CMK (cell line): ENCODE measurements at regions not wholly inside any gene's neighbourhood (a gene's known extent, or its start where the extent isn't known, plus 50 kb on each side); places are given as distances from the start of the nearest gene placed in this dataset.
"Not testable (repeated sequence)": the region's sequence is repeated elsewhere in the genome, so short reads cannot be mapped to it uniquely, and the experiment has no call there.

Source experiments
- DNase-seq: peaks from one replicate; pipeline ENCODE4 v3.0.0-alpha.2; 2010; ENCODE audit warnings: low read depth

GRCh38 chr10:111267673-111268072, 190.8 kb downstream of the ADRA2A start:
- no peak for DNase-seq

- DNase-seq, result no peak
Observed at GRCh38 chr10:111273235-111273634, 196.4 kb downstream of the ADRA2A start.

GRCh38 chr10:111273635-111274034, 196.8 kb downstream of the ADRA2A start:
- no peak for DNase-seq

- no peak for DNase-seq
Observed at GRCh38 chr10:111275091-111275490, 198.3 kb downstream of the ADRA2A start.

- no peak for DNase-seq
Observed at GRCh38 chr10:111277661-111278060, 200.8 kb downstream of the ADRA2A start.

GRCh38 chr10:111278266-111278665, 201.4 kb downstream of the ADRA2A start:
- DNase-seq, result no peak

- DNase-seq, result no peak
Observed at GRCh38 chr10:111281516-111281915, 204.7 kb downstream of the ADRA2A start.

GRCh38 chr10:111289461-111289860, 212.6 kb downstream of the ADRA2A start:
- DNase-seq, result no peak

GRCh38 chr10:111290649-111291048, 213.8 kb downstream of the ADRA2A start:
- DNase-seq, result no peak

GRCh38 chr10:111295788-111296187, 219.0 kb downstream of the ADRA2A start:
- no peak for DNase-seq

GRCh38 chr10:111297351-111297848, 220.6 kb downstream of the ADRA2A start:
- no peak for DNase-seq

GRCh38 chr10:111298031-111298430, 221.2 kb downstream of the ADRA2A start:
- DNase-seq, result no peak

- DNase-seq, result no peak
Observed at GRCh38 chr10:111299037-111299436, 222.2 kb downstream of the ADRA2A start.

GRCh38 chr10:111303887-111304286, 227.1 kb downstream of the ADRA2A start:
- no peak for DNase-seq

GRCh38 chr10:111316722-111317212, 239.9 kb downstream of the ADRA2A start:
- DNase-seq, result no peak

GRCh38 chr10:111319866-111320265, 243.0 kb downstream of the ADRA2A start:
- DNase-seq, result no peak

GRCh38 chr10:111323389-111323966, 246.6 kb downstream of the ADRA2A start:
- DNase-seq, result no peak

- not testable (repeated sequence) for DNase-seq
Observed at GRCh38 chr10:111332174-111332573, 255.3 kb downstream of the ADRA2A start.

- DNase-seq, result no peak
Observed at GRCh38 chr10:111335826-111336225, 259.0 kb downstream of the ADRA2A start.

- no peak for DNase-seq
Observed at GRCh38 chr10:111338035-111338434, 261.2 kb downstream of the ADRA2A start.

GRCh38 chr10:111338805-111339204, 262.0 kb downstream of the ADRA2A start:
- no peak for DNase-seq

- no peak for DNase-seq
Observed at GRCh38 chr10:111344804-111345203, 268.0 kb downstream of the ADRA2A start.

- DNase-seq, result no peak
Observed at GRCh38 chr10:111347386-111348013, 270.7 kb downstream of the ADRA2A start.

GRCh38 chr10:111348076-111348475, 271.2 kb downstream of the ADRA2A start:
- no peak for DNase-seq
